K562 (cell line): ENCODE measurements at regions not wholly inside any gene's neighbourhood (a gene's known extent, or its start where the extent isn't known, plus 50 kb on each side); places are given as distances from the start of the nearest gene placed in this dataset.

Source experiments
- ATAC-seq: fragments of 200-7000 bp; cut with Tn5 transposase; 3 replicates; pipeline ENCODE4 v1.9.1; 2020; ENCODE audit warnings: moderate library complexity
- BruUV-seq: library from RNA; stranded (reverse); fragments of 400-500 nt; replicated peaks from 2 replicates; lab custom pipeline; 2021; lab: Mats Ljungman, UMichigan
- CTCF ChIA-PET: fragments of 300-600 bp; formaldehyde crosslinking; extraction: SDS; loops from one replicate; lab custom pipeline; 2021; ENCODE audit warnings: low intra/inter-chr PET ratio; lab: Yijun Ruan, JAX
- POLR2A ChIA-PET: fragments of 300-600, 350-650 bp; sonication (Branson Sonifier 250); formaldehyde crosslinking; extraction: SDS; loops from one replicate; lab custom pipeline; 2021; ENCODE audit warnings: antibody characterized with exemption, inconsistent platforms; lab: Yijun Ruan, JAX
- DNase-seq, 4 experiments: peaks; one replicate each; pipeline versions ENCODE4 v3.0.0 to v3.0.0-alpha.2; 2011 to 2018; ENCODE audit warnings: low spot score in 3 of 4, mixed read lengths in 3 of 4; ENCODE audit errors: extremely low read depth in 1 of 4
- FAIRE-seq: peaks from 2 replicates; lab custom pipeline; 2011; peaks lifted over from hg19 to GRCh38; lab: Jason Lieb, UNC
- H2AFZ ChIP-seq: 2 replicates; pipeline ENCODE4 v1.6.0; 2011; ENCODE audit warnings: low read depth, low read length, control low read depth, inconsistent platforms
- H3K27ac ChIP-seq: fragments of 200-600 bp; 3 replicates; pipeline ENCODE4 v1.8.0; 2011; ENCODE audit warnings: low read depth, mild to moderate bottlenecking, control low read depth, inconsistent platforms, low read length, moderate library complexity, mixed read lengths; ENCODE audit errors: extremely low read depth
- H3K27me3 ChIP-seq, 2 experiments: fragments of 300-600 bp in 1 of 2; 2 replicates in 1 of 2; 3 replicates in 1 of 2; pipeline versions ENCODE4 v1.6.0 to v1.8.0; 2011; ENCODE audit warnings: inconsistent platforms in 2 of 2, low read length in 2 of 2, mild to moderate bottlenecking in 1 of 2, mixed read lengths in 1 of 2, moderate library complexity in 1 of 2; ENCODE audit not compliant: control insufficient read depth in 2 of 2, insufficient read depth in 2 of 2
- H3K36me3 ChIP-seq: fragments of 300-600 bp; 3 replicates; pipeline ENCODE4 v1.8.0; 2011; ENCODE audit warnings: mild to moderate bottlenecking, low read length, inconsistent platforms; ENCODE audit not compliant: control insufficient read depth, insufficient read depth
- H3K4me1 ChIP-seq, 2 experiments: fragments of 200-600 bp in 1 of 2; replicated peaks in 1 of 2; 2 replicates in 1 of 2; 3 replicates in 1 of 2; pipeline versions ENCODE4 v1.5.1 to v1.8.0; 2011; ENCODE audit warnings: inconsistent platforms in 2 of 2, low read length in 2 of 2, mild to moderate bottlenecking in 1 of 2, mixed read lengths in 1 of 2, moderate library complexity in 1 of 2; ENCODE audit not compliant: control insufficient read depth in 2 of 2, insufficient read depth in 2 of 2
- H3K4me2 ChIP-seq: 2 replicates; pipeline ENCODE4 v1.6.1; 2011; ENCODE audit warnings: low read length, control low read depth, inconsistent platforms, mixed read lengths; ENCODE audit not compliant: insufficient read depth
- H3K4me3 ChIP-seq: fragments of 200-600 bp; sonication (generic), shearing (Covaris generic); 2 replicates; pipeline ENCODE4 v1.5.1; 2016; ENCODE audit warnings: control low read depth, inconsistent platforms
- H3K79me2 ChIP-seq: fragments of 200-600 bp; 3 replicates; pipeline ENCODE4 v1.8.0; 2011; ENCODE audit warnings: low read length, inconsistent platforms; ENCODE audit not compliant: control insufficient read depth, insufficient read depth
- H3K9ac ChIP-seq, 2 experiments: 2 replicates each; pipeline versions ENCODE4 v1.6.0 to v1.6.1; 2011; ENCODE audit warnings: low read depth in 2 of 2, low read length in 2 of 2, control low read depth in 1 of 2, inconsistent platforms in 1 of 2, mild to moderate bottlenecking in 1 of 2, mixed read lengths in 1 of 2; ENCODE audit not compliant: insufficient read depth in 1 of 2
- H3K9me1 ChIP-seq: one replicate; pipeline ENCODE4 v1.6.0; 2011; ENCODE audit warnings: inconsistent platforms, mild to moderate bottlenecking, low read length, moderate library complexity; ENCODE audit not compliant: control insufficient read depth, insufficient read depth
- H3K9me3 ChIP-seq: replicated peaks from 2 replicates; pipeline ENCODE4 v1.5.1; 2011; ENCODE audit warnings: low read depth, low read length, inconsistent platforms; ENCODE audit not compliant: control insufficient read depth, insufficient read depth
- H4K20me1 ChIP-seq: replicated peaks from 2 replicates; pipeline ENCODE4 v1.6.1; 2011; ENCODE audit warnings: low read length, inconsistent platforms, mixed read lengths; ENCODE audit not compliant: control insufficient read depth, insufficient read depth
- BACH1 ChIP-seq: fragments of 200-800 bp; sonication (Bioruptor generic); IDR thresholded peaks from 2 replicates; pipeline ENCODE4 v1.6.1; 2016; ENCODE audit warnings: missing genetic modification characterization, missing compliant biosample characterization
- FOSL1 ChIP-seq: fragments of 200-800 bp; sonication (Bioruptor generic); conservative IDR thresholded peaks from 2 replicates; pipeline ENCODE4 v1.6.1; 2016; ENCODE audit warnings: missing genetic modification characterization, missing compliant biosample characterization
- HCFC1 ChIP-seq: IDR thresholded peaks from 2 replicates; pipeline ENCODE4 v1.6.1; 2012; ENCODE audit warnings: low read depth, low read length, improper control_type of control experiment
- NR2C2 ChIP-seq, 2 experiments: fragments of 200-800 bp in 1 of 2; sonication (Bioruptor generic) in 1 of 2; sonication (generic) in 1 of 2; formaldehyde crosslinking in 1 of 2; IDR thresholded peaks; 2 replicates each; pipeline versions ENCODE4 v1.6.1 to v1.8.0; 2016 to 2022; ENCODE audit warnings: mild to moderate bottlenecking in 1 of 2, missing compliant biosample characterization in 1 of 2, missing genetic modification characterization in 1 of 2, missing genetic modification reagents in 1 of 2
- NR4A1 ChIP-seq, 2 experiments: fragments of 250-450 bp in 1 of 2; fragments of 450-650 bp in 1 of 2; sonication (Bioruptor Pico) in 1 of 2; IDR thresholded peaks; 2 replicates each; pipeline versions ENCODE4 v1.4.0 to v1.6.1; 2016 to 2020; ENCODE audit warnings: mild to moderate bottlenecking in 2 of 2, missing compliant biosample characterization in 1 of 2, missing genetic modification characterization in 1 of 2, moderate library complexity in 1 of 2
- RNF2 ChIP-seq: sonication (generic); IDR thresholded peaks from 2 replicates; pipeline ENCODE4 v1.6.1; 2016
- TRIM28 ChIP-seq: fragments of 450-650 bp; IDR thresholded peaks from 2 replicates; pipeline ENCODE4 v1.6.1; 2017
- ZNF586 ChIP-seq: fragments of 450-650 bp; formaldehyde crosslinking; conservative IDR thresholded peaks from 2 replicates; pipeline ENCODE4 v1.4.0; 2020; ENCODE audit warnings: mild to moderate bottlenecking, moderate library complexity
- ZNF785 ChIP-seq: fragments of 250-450 bp; sonication (Bioruptor Pico); IDR thresholded peaks from 2 replicates; pipeline ENCODE4 v1.4.0; 2020; ENCODE audit warnings: mild to moderate bottlenecking
- WGBS: fragments of 100-300 bp; shearing (Covaris generic); methylation state at CpG from one replicate; pipeline ENCODE4 v1.1.6; 2016; ENCODE audit warnings: low coverage, mixed read lengths; ENCODE audit not compliant: insufficient coverage; ENCODE audit errors: missing lambda C conversion rate; 5-methylcytosine and 5-hydroxymethylcytosine counted together
- in situ Hi-C: fragments of 300-500 bp; cut with MboI; formaldehyde crosslinking; loops from 4 replicates; pipeline ENCODE4 v1.15.0; 2018; ENCODE audit warnings: inconsistent platforms, mixed read lengths
- intact Hi-C: fragments of 100-400 bp; cut with micrococcal nuclease; formaldehyde crosslinking; loops from 2 replicates; pipeline ENCODE4 v1.14.2; 2022
- TF ChIP-seq, protein P1 (sequence below): sonication (generic); formaldehyde crosslinking; IDR thresholded peaks from 2 replicates; pipeline ENCODE4 v1.8.0; 2022; ENCODE audit warnings: mild to moderate bottlenecking, low read depth, missing genetic modification reagents
- TF ChIP-seq, protein P2 (sequence below), 2 experiments: fragments of 450-650 bp; IDR thresholded peaks; 2 replicates each; pipeline ENCODE4 v1.6.1; 2016
- TF ChIP-seq, protein P3 (sequence below): fragments of 250-450 bp; sonication (Bioruptor Pico); IDR thresholded peaks from 2 replicates; pipeline ENCODE4 v1.5.0; 2020; ENCODE audit warnings: mild to moderate bottlenecking, borderline replicate concordance
- TF ChIP-seq, protein P4 (sequence below): sonication (generic); formaldehyde crosslinking; IDR thresholded peaks from 2 replicates; pipeline ENCODE4 v1.8.1; 2023; ENCODE audit warnings: mild to moderate bottlenecking, missing genetic modification reagents
- TF ChIP-seq, protein P5 (sequence below): sonication (generic); formaldehyde crosslinking; IDR thresholded peaks from 2 replicates; pipeline ENCODE4 v1.8.0; 2022; ENCODE audit warnings: mild to moderate bottlenecking, missing genetic modification reagents

DNA sequence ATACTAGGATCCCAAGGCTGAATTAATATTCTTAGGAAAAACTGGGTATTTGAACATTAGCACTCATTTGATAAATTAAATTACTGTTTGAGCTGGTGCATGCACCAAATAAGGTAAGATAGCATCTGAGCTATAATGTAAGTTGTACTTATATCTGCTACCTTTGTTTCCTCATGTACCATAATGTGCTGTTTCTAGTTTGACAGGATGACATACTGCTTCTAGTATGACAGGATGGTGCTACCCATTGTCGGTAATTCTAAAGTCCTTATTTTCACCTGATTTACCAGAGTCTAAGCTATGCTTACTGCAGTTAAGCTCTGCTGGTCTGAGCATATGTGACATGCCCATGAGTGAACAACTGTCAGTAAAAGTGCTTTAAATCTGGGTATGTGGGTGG lies 1017.5 kb upstream of the IGFBP7 start:
- H3K27ac ChIP-seq = no peak overlapping the region
- H3K4me3 ChIP-seq = no peak overlapping the region
- no peak for ATAC-seq
- H3K4me2 ChIP-seq = no peak overlapping the region
- ChIA-PET POLR2A (no interaction called here), CTCF (no interaction called here)
- in situ Hi-C loops (no loop called here), intact Hi-C loops (no loop called here)
- FAIRE-seq = no peak
- H3K9me3 ChIP-seq = no peaks in the 10 kb centered on the region
- no peaks in the 10 kb centered on the region for H3K36me3 ChIP-seq
- H3K4me1 ChIP-seq = no peaks in the 10 kb centered on the region
- no peak for DNase-seq
- no TSS peak for BruUV-seq
- H3K27me3 ChIP-seq = no peaks in the 10 kb centered on the region
- no peaks in the 10 kb centered on the region for H3K79me2 ChIP-seq
- 10% methylated on average over 1 of the region's 1 CpG for whole genome bisulfite sequencing
- H4K20me1 ChIP-seq = no peaks in the 10 kb centered on the region
- H3K9me1 ChIP-seq = no peaks in the 10 kb centered on the region
- H3K9ac ChIP-seq = no peak overlapping the region
- H2AFZ ChIP-seq = no peak overlapping the region
- TF ChIP-seq, protein P1, sequence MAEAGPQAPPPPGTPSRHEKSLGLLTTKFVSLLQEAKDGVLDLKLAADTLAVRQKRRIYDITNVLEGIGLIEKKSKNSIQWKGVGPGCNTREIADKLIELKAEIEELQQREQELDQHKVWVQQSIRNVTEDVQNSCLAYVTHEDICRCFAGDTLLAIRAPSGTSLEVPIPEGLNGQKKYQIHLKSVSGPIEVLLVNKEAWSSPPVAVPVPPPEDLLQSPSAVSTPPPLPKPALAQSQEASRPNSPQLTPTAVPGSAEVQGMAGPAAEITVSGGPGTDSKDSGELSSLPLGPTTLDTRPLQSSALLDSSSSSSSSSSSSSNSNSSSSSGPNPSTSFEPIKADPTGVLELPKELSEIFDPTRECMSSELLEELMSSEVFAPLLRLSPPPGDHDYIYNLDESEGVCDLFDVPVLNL = no peak
- TF ChIP-seq HCFC1 = no peak
- TF ChIP-seq FOSL1 (tag) = no peak
- no peak for TF ChIP-seq ZNF586 (CRISPR knock-in tag)
- no peak for TF ChIP-seq NR2C2 (CRISPR knock-in tag; IDR thresholded peaks at IDR 0.05)
- no peak for TF ChIP-seq NR2C2 (tag; IDR thresholded peaks at IDR 0.05)
- no peak for TF ChIP-seq BACH1
- TF ChIP-seq, protein P2, sequence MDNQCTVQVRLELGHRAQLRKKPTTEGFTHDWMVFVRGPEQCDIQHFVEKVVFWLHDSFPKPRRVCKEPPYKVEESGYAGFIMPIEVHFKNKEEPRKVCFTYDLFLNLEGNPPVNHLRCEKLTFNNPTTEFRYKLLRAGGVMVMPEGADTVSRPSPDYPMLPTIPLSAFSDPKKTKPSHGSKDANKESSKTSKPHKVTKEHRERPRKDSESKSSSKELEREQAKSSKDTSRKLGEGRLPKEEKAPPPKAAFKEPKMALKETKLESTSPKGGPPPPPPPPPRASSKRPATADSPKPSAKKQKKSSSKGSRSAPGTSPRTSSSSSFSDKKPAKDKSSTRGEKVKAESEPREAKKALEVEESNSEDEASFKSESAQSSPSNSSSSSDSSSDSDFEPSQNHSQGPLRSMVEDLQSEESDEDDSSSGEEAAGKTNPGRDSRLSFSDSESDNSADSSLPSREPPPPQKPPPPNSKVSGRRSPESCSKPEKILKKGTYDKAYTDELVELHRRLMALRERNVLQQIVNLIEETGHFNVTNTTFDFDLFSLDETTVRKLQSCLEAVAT (IDR thresholded peaks at IDR 0.05) = no peak
- TF ChIP-seq, protein P3, sequence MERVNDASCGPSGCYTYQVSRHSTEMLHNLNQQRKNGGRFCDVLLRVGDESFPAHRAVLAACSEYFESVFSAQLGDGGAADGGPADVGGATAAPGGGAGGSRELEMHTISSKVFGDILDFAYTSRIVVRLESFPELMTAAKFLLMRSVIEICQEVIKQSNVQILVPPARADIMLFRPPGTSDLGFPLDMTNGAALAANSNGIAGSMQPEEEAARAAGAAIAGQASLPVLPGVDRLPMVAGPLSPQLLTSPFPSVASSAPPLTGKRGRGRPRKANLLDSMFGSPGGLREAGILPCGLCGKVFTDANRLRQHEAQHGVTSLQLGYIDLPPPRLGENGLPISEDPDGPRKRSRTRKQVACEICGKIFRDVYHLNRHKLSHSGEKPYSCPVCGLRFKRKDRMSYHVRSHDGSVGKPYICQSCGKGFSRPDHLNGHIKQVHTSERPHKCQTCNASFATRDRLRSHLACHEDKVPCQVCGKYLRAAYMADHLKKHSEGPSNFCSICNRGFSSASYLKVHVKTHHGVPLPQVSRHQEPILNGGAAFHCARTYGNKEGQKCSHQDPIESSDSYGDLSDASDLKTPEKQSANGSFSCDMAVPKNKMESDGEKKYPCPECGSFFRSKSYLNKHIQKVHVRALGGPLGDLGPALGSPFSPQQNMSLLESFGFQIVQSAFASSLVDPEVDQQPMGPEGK (CRISPR knock-in tag) = no peak
- no peak for TF ChIP-seq RNF2
- TF ChIP-seq, protein P4, sequence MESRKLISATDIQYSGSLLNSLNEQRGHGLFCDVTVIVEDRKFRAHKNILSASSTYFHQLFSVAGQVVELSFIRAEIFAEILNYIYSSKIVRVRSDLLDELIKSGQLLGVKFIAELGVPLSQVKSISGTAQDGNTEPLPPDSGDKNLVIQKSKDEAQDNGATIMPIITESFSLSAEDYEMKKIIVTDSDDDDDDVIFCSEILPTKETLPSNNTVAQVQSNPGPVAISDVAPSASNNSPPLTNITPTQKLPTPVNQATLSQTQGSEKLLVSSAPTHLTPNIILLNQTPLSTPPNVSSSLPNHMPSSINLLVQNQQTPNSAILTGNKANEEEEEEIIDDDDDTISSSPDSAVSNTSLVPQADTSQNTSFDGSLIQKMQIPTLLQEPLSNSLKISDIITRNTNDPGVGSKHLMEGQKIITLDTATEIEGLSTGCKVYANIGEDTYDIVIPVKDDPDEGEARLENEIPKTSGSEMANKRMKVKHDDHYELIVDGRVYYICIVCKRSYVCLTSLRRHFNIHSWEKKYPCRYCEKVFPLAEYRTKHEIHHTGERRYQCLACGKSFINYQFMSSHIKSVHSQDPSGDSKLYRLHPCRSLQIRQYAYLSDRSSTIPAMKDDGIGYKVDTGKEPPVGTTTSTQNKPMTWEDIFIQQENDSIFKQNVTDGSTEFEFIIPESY (CRISPR knock-in tag) = no peak
- TF ChIP-seq NR4A1 (CRISPR knock-in tag; IDR thresholded peaks at IDR 0.05) = no peak
- no peak for TF ChIP-seq NR4A1 (tag; IDR thresholded peaks at IDR 0.05)
- TF ChIP-seq TRIM28 = no peak
- TF ChIP-seq, protein P5, sequence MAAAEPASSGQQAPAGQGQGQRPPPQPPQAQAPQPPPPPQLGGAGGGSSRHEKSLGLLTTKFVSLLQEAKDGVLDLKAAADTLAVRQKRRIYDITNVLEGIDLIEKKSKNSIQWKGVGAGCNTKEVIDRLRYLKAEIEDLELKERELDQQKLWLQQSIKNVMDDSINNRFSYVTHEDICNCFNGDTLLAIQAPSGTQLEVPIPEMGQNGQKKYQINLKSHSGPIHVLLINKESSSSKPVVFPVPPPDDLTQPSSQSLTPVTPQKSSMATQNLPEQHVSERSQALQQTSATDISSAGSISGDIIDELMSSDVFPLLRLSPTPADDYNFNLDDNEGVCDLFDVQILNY = no peak
- TF ChIP-seq ZNF785 = no peak
